SK-MEL-5 (cell line): ENCODE measurements at regions not wholly inside any gene's neighbourhood (a gene's known extent, or its start where the extent isn't known, plus 50 kb on each side); places are given as distances from the start of the nearest gene placed in this dataset.

Experiments used
- DNase-seq: peaks from one replicate; pipeline ENCODE4 v3.0.0-alpha.2; 2016; ENCODE audit warnings: low read depth, low spot score
- in situ Hi-C: cut with HindIII; loops from 2 replicates; pipeline ENCODE4 v1.10.0; 2016; ENCODE audit warnings: low sequenced_read_pairs, high pct_unique_total_duplicates, low pct_unique_long_range_greater_than_20kb

- in situ Hi-C loops, result no loop called here
- no peak for DNase-seq
Measured at GRCh38 chr3:193836918-193837317, 243.9 kb downstream of the OPA1 start.

GRCh38 chr3:193837347-193837827 lies 244.4 kb downstream of the OPA1 start:
- in situ Hi-C loops, result no loop called here
- DNase-seq, result no peak

- in situ Hi-C loops, result no loop called here
Measured at GRCh38 chr3:193840111-193840641, 247.2 kb downstream of the OPA1 start.

GRCh38 chr3:193841581-193841980 lies 248.6 kb downstream of the OPA1 start:
- in situ Hi-C loops, result no loop called here

More at GRCh38 chr3:193840111-193840641, 247.2 kb downstream of the OPA1 start:
- no peak for DNase-seq

GRCh38 chr3:193842029-193842798 lies 249.2 kb downstream of the OPA1 start:
- in situ Hi-C loops, result no loop called here
- no peak for DNase-seq

More at GRCh38 chr3:193841581-193841980, 248.6 kb downstream of the OPA1 start:
- DNase-seq, result no peak

- in situ Hi-C loops, result no loop called here
- DNase-seq, result no peak
Measured at GRCh38 chr3:193842832-193843473, 249.9 kb downstream of the OPA1 start.

- no peak for DNase-seq
- in situ Hi-C loops, result no loop called here
Measured at GRCh38 chr3:193843474-193844301, 250.7 kb downstream of the OPA1 start.

GRCh38 chr3:193844472-193844871 lies 251.5 kb downstream of the OPA1 start:
- DNase-seq, result no peak
- in situ Hi-C loops, result no loop called here

GRCh38 chr3:193845144-193845543 lies 252.1 kb downstream of the OPA1 start:
- in situ Hi-C loops, result no loop called here
- no peak for DNase-seq

GRCh38 chr3:193846569-193846968 lies 253.6 kb downstream of the OPA1 start:
- in situ Hi-C loops, result no loop called here
- DNase-seq, result no peak

- in situ Hi-C loops, result no loop called here
- no peak for DNase-seq
Measured at GRCh38 chr3:193847402-193847801, 254.4 kb downstream of the OPA1 start.

- DNase-seq, result no peak
Measured at GRCh38 chr3:193848547-193848946, 255.5 kb downstream of the OPA1 start.

GRCh38 chr3:193850084-193850619 lies 257.1 kb downstream of the OPA1 start:
- in situ Hi-C loops, result no loop called here
- DNase-seq, result no peak

More at GRCh38 chr3:193848547-193848946, 255.5 kb downstream of the OPA1 start:
- in situ Hi-C loops, result no loop called here

GRCh38 chr3:193851428-193851847 lies 258.4 kb downstream of the OPA1 start:
- in situ Hi-C loops, result no loop called here
- DNase-seq, result no peak

GRCh38 chr3:193851941-193852674 lies 259.1 kb downstream of the OPA1 start:
- no peak for DNase-seq

GRCh38 chr3:193852901-193853300 lies 259.9 kb downstream of the OPA1 start:
- DNase-seq, result no peak
- in situ Hi-C loops, result no loop called here

More at GRCh38 chr3:193851941-193852674, 259.1 kb downstream of the OPA1 start:
- in situ Hi-C loops, result no loop called here
